ENCODE measurements at regions not wholly inside any gene's neighbourhood (a gene's known extent, or its start where the extent isn't known, plus 50 kb on each side); places are given as distances from the start of the nearest gene placed in this dataset.
"Not testable (repeated sequence)": the region's sequence is repeated elsewhere in the genome, so short reads cannot be mapped to it uniquely, and the experiment has no call there.

GRCh38 chr3:162708394-162708793 is 1211.8 kb downstream of the OTOL1 start:
- not testable (repeated sequence) for TF ChIP-seq REST (IDR thresholded peaks at IDR 0.05; ENCODE audit: low read depth, low read length); SIN3A (IDR thresholded peaks at IDR 0.05; ENCODE audit: borderline replicate concordance, low read depth, low read length); NRF1 (IDR thresholded peaks at IDR 0.05; ENCODE audit: low read depth, low read length); CTCF (IDR thresholded peaks at IDR 0.05); GATA2 (CRISPR knock-in tag; IDR thresholded peaks at IDR 0.05); CHD2 (IDR thresholded peaks at IDR 0.05; ENCODE audit: low read length, partially characterized antibody); RXRA (IDR thresholded peaks at IDR 0.05; ENCODE audit: borderline replicate concordance, low read depth); NFIC (IDR thresholded peaks at IDR 0.05; ENCODE audit: borderline replicate concordance); TEAD4 (IDR thresholded peaks at IDR 0.05; ENCODE audit: borderline replicate concordance, insufficient read depth)
- TF ChIP-seq, protein P1, sequence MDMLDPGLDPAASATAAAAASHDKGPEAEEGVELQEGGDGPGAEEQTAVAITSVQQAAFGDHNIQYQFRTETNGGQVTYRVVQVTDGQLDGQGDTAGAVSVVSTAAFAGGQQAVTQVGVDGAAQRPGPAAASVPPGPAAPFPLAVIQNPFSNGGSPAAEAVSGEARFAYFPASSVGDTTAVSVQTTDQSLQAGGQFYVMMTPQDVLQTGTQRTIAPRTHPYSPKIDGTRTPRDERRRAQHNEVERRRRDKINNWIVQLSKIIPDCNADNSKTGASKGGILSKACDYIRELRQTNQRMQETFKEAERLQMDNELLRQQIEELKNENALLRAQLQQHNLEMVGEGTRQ (IDR thresholded peaks at IDR 0.05; ENCODE audit: borderline replicate concordance, low read depth, low read length) = not testable (repeated sequence)
